HL-60 (cell line): ENCODE measurements at regions not wholly inside any gene's neighbourhood (a gene's known extent, or its start where the extent isn't known, plus 50 kb on each side); places are given as distances from the start of the nearest gene placed in this dataset.

Source experiments
- DNase-seq, 2 experiments: peaks; one replicate each; pipeline ENCODE4 v3.0.0-alpha.2; 2010 to 2020; ENCODE audit warnings: low read depth in 1 of 2, low spot score in 1 of 2
- H3K27ac ChIP-seq: fragments of 250-450 bp; sonication (Bioruptor Pico); replicated peaks from 2 replicates; pipeline ENCODE4 v1.5.1; 2020; ENCODE audit warnings: mild to moderate bottlenecking, moderate library complexity
- H3K27me3 ChIP-seq: fragments of 250-450 bp; sonication (Bioruptor Pico); 2 replicates; pipeline ENCODE4 v1.5.1; 2021; ENCODE audit warnings: mild to moderate bottlenecking, moderate library complexity; ENCODE audit not compliant: insufficient read depth, poor library complexity, severe bottlenecking
- H3K4me3 ChIP-seq: replicated peaks from 2 replicates; pipeline ENCODE4 v1.5.1; 2011; ENCODE audit warnings: mild to moderate bottlenecking, control low read depth, low read length; ENCODE audit not compliant: insufficient read depth
- CTCF ChIP-seq: IDR thresholded peaks from one replicate; pipeline ENCODE4 v1.5.1; 2011; ENCODE audit warnings: low read length, control low read depth, inconsistent platforms; ENCODE audit not compliant: insufficient read depth
- GABPA ChIP-seq: IDR thresholded peaks from 2 replicates; pipeline ENCODE4 v1.6.1; 2012; ENCODE audit warnings: low read depth
- POLR2AphosphoS5 ChIP-seq: IDR thresholded peaks from 2 replicates; pipeline ENCODE4 v1.6.1; 2012; ENCODE audit warnings: low read depth
- REST ChIP-seq: IDR thresholded peaks from 2 replicates; pipeline ENCODE4 v1.6.1; 2012; ENCODE audit warnings: low read depth; ENCODE audit not compliant: insufficient replicate concordance
- SPI1 ChIP-seq: IDR thresholded peaks from 2 replicates; pipeline ENCODE4 v1.6.1; 2012; ENCODE audit warnings: low read depth, mild to moderate bottlenecking, borderline replicate concordance

- Histone ChIP-seq H3K27ac (no peak overlapping the region), H3K27me3 (no peaks in the 10 kb centered on the region), H3K4me3 (no peak overlapping the region)
- no peak for TF ChIP-seq SPI1
- DNase-seq, result no peak
Measured at GRCh38 chr4:110742143-110742542, 119.3 kb upstream of the PITX2 start.

- Histone ChIP-seq H3K4me3 (no peak overlapping the region), H3K27me3 (no peaks in the 10 kb centered on the region), H3K27ac (no peak overlapping the region)
- no peak for DNase-seq
- TF ChIP-seq POLR2AphosphoS5 (no peak), SPI1 (no peak), CTCF (no peak), REST (no peak), GABPA (no peak)
Measured at GRCh38 chr4:110748071-110748470, 125.2 kb upstream of the PITX2 start.

GRCh38 chr4:110751183-110751582, 128.3 kb upstream of the PITX2 start:
- Histone ChIP-seq H3K4me3 (no peak overlapping the region), H3K27ac (no peak overlapping the region), H3K27me3 (no peaks in the 10 kb centered on the region)
- DNase-seq, result no peak
- TF ChIP-seq CTCF, result no peak
- no peak for TF ChIP-seq REST
- no peak for TF ChIP-seq SPI1
- TF ChIP-seq GABPA, result no peak
- TF ChIP-seq POLR2AphosphoS5, result no peak

GRCh38 chr4:110751986-110752385, 129.1 kb upstream of the PITX2 start:
- DNase-seq, result no peak
- no peak overlapping the region for H3K4me3 ChIP-seq
- TF ChIP-seq CTCF (no peak), GABPA (no peak), SPI1 (no peak), REST (no peak), POLR2AphosphoS5 (no peak)
- H3K27me3 ChIP-seq, result no peaks in the 10 kb centered on the region
- H3K27ac ChIP-seq, result no peak overlapping the region
